SK-N-SH treated with all-trans-retinoic acid at 6 μM for 48 hours (cell line): ENCODE measurements at regions not wholly inside any gene's neighbourhood (a gene's known extent, or its start where the extent isn't known, plus 50 kb on each side); places are given as distances from the start of the nearest gene placed in this dataset.

Experiments used
- ATAC-seq: fragments of 200-7000 bp; cut with Tn5 transposase; 3 replicates; pipeline ENCODE4 v1.9.1; 2020; ENCODE audit warnings: mild to moderate bottlenecking, moderate library complexity
- ARNTL ChIP-seq: fragments of 450-650 bp; formaldehyde crosslinking; IDR thresholded peaks from 2 replicates; pipeline ENCODE4 v1.5.0; 2020; ENCODE audit warnings: low read depth, mild to moderate bottlenecking, moderate library complexity, borderline replicate concordance
- BACH2 ChIP-seq: fragments of 250-450 bp; sonication (Bioruptor Pico); IDR thresholded peaks from 2 replicates; pipeline ENCODE4 v1.9.0; 2021; ENCODE audit warnings: mild to moderate bottlenecking, borderline replicate concordance
- CSDC2 ChIP-seq: fragments of 250-450 bp; sonication (Bioruptor Pico); IDR thresholded peaks from 2 replicates; pipeline ENCODE4 v1.5.0; 2020; ENCODE audit warnings: mild to moderate bottlenecking, moderate library complexity
- ESRRG ChIP-seq: fragments of 250-450 bp; sonication (Bioruptor Pico); IDR thresholded peaks from 2 replicates; pipeline ENCODE4 v1.6.1; 2021; ENCODE audit warnings: mild to moderate bottlenecking
- GLIS3 ChIP-seq: fragments of 250-450 bp; sonication (Bioruptor Pico); IDR thresholded peaks from 2 replicates; pipeline ENCODE4 v1.5.0; 2020; ENCODE audit warnings: mild to moderate bottlenecking, moderate library complexity
- ISL1 ChIP-seq: fragments of 250-450 bp; sonication (Bioruptor Pico); IDR thresholded peaks from 2 replicates; pipeline ENCODE4 v2.1.2; 2022; ENCODE audit warnings: mild to moderate bottlenecking, moderate library complexity
- PPARA ChIP-seq: fragments of 250-450 bp; sonication (Bioruptor Pico); IDR thresholded peaks from 2 replicates; pipeline ENCODE4 v1.5.0; 2020; ENCODE audit warnings: mild to moderate bottlenecking, borderline replicate concordance
- RARB ChIP-seq: fragments of 250-450 bp; sonication (Bioruptor Pico); IDR thresholded peaks from 2 replicates; pipeline ENCODE4 v1.8.0; 2021; ENCODE audit warnings: mild to moderate bottlenecking, moderate library complexity
- SNAI2 ChIP-seq: fragments of 250-450 bp; sonication (Bioruptor Pico); IDR thresholded peaks from 2 replicates; pipeline ENCODE4 v1.5.0; 2020; ENCODE audit warnings: mild to moderate bottlenecking, moderate library complexity
- TCF4 ChIP-seq: fragments of 250-450 bp; sonication (Bioruptor Pico); IDR thresholded peaks from 2 replicates; pipeline ENCODE4 v1.8.0; 2021; ENCODE audit warnings: mild to moderate bottlenecking, moderate library complexity, borderline replicate concordance
- ZFP3 ChIP-seq: fragments of 250-450 bp; sonication (Bioruptor Pico); IDR thresholded peaks from 2 replicates; pipeline ENCODE4 v1.5.0; 2020; ENCODE audit warnings: mild to moderate bottlenecking, moderate library complexity
- ZFP30 ChIP-seq: fragments of 450-650 bp; formaldehyde crosslinking; IDR thresholded peaks from 2 replicates; pipeline ENCODE4 v1.5.0; 2022; ENCODE audit warnings: mild to moderate bottlenecking, moderate library complexity
- ZNF565 ChIP-seq: fragments of 450-650 bp; formaldehyde crosslinking; conservative IDR thresholded peaks from 2 replicates; pipeline ENCODE4 v1.5.0; 2020; ENCODE audit warnings: low read depth, mild to moderate bottlenecking, moderate library complexity
- ZNF70 ChIP-seq: fragments of 450-650 bp; formaldehyde crosslinking; IDR thresholded peaks from 2 replicates; pipeline ENCODE4 v1.5.0; 2020; ENCODE audit warnings: mild to moderate bottlenecking, moderate library complexity
- ZNF8 ChIP-seq: fragments of 450-650 bp; formaldehyde crosslinking; IDR thresholded peaks from 2 replicates; pipeline ENCODE4 v1.5.0; 2020; ENCODE audit warnings: mild to moderate bottlenecking, moderate library complexity
- TF ChIP-seq, protein P1 (sequence below): fragments of 250-450 bp; sonication (Bioruptor Pico); IDR thresholded peaks from 2 replicates; pipeline ENCODE4 v1.8.0; 2021; ENCODE audit warnings: low read depth, mild to moderate bottlenecking, moderate library complexity, borderline replicate concordance
- TF ChIP-seq, protein P2 (sequence below): fragments of 250-450 bp; sonication (Bioruptor Pico); IDR thresholded peaks from 2 replicates; pipeline ENCODE4 v1.5.1; 2021; ENCODE audit warnings: mild to moderate bottlenecking, moderate library complexity
- TF ChIP-seq, protein P3 (sequence below): fragments of 250-450 bp; sonication (Bioruptor Pico); IDR thresholded peaks from 2 replicates; pipeline ENCODE4 v1.5.0; 2020; ENCODE audit warnings: mild to moderate bottlenecking, moderate library complexity
- TF ChIP-seq, protein P4 (sequence below): fragments of 250-450 bp; sonication (Bioruptor Pico); IDR thresholded peaks from 2 replicates; pipeline ENCODE4 v1.5.1; 2020; ENCODE audit warnings: low read depth, mild to moderate bottlenecking, moderate library complexity

DNA sequence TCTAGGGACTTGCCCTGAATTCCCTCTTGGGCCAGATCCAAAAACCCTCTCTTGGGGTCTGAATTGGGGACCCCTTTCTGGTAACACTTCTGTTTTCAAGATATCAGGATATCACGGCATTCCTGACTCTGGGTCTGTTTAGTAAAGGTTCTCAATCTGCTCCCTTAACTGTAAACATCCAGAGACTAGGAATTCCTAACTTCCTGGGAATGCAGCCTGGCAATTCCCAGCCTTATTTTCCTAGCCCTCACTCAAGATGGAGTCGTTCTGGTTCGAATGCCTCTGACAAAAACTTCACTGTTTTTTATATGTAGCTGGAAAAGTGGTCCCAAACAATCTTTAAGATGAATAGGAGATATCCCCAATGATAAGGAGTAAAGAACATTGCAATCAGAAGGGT, 141.6 kb upstream of the XYLT1 start:
- no peak for TF ChIP-seq ARNTL
- no peak for TF ChIP-seq ZFP3 (CRISPR knock-in tag)
- no peak for TF ChIP-seq ISL1 (CRISPR knock-in tag)
- TF ChIP-seq ESRRG = no peak
- TF ChIP-seq SNAI2 = no peak
- TF ChIP-seq, protein P1, sequence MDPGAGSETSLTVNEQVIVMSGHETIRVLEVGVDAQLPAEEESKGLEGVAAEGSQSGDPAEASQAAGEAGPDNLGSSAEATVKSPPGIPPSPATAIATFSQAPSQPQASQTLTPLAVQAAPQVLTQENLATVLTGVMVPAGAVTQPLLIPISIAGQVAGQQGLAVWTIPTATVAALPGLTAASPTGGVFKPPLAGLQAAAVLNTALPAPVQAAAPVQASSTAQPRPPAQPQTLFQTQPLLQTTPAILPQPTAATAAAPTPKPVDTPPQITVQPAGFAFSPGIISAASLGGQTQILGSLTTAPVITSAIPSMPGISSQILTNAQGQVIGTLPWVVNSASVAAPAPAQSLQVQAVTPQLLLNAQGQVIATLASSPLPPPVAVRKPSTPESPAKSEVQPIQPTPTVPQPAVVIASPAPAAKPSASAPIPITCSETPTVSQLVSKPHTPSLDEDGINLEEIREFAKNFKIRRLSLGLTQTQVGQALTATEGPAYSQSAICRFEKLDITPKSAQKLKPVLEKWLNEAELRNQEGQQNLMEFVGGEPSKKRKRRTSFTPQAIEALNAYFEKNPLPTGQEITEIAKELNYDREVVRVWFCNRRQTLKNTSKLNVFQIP (CRISPR knock-in tag) = no peak
- TF ChIP-seq CSDC2 (CRISPR knock-in tag) = no peak
- TF ChIP-seq, protein P2, sequence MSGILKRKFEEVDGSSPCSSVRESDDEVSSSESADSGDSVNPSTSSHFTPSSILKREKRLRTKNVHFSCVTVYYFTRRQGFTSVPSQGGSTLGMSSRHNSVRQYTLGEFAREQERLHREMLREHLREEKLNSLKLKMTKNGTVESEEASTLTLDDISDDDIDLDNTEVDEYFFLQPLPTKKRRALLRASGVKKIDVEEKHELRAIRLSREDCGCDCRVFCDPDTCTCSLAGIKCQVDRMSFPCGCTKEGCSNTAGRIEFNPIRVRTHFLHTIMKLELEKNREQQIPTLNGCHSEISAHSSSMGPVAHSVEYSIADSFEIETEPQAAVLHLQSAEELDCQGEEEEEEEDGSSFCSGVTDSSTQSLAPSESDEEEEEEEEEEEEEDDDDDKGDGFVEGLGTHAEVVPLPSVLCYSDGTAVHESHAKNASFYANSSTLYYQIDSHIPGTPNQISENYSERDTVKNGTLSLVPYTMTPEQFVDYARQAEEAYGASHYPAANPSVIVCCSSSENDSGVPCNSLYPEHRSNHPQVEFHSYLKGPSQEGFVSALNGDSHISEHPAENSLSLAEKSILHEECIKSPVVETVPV = no peak
- TF ChIP-seq ZNF8 (CRISPR knock-in tag) = no peak
- TF ChIP-seq, protein P3, sequence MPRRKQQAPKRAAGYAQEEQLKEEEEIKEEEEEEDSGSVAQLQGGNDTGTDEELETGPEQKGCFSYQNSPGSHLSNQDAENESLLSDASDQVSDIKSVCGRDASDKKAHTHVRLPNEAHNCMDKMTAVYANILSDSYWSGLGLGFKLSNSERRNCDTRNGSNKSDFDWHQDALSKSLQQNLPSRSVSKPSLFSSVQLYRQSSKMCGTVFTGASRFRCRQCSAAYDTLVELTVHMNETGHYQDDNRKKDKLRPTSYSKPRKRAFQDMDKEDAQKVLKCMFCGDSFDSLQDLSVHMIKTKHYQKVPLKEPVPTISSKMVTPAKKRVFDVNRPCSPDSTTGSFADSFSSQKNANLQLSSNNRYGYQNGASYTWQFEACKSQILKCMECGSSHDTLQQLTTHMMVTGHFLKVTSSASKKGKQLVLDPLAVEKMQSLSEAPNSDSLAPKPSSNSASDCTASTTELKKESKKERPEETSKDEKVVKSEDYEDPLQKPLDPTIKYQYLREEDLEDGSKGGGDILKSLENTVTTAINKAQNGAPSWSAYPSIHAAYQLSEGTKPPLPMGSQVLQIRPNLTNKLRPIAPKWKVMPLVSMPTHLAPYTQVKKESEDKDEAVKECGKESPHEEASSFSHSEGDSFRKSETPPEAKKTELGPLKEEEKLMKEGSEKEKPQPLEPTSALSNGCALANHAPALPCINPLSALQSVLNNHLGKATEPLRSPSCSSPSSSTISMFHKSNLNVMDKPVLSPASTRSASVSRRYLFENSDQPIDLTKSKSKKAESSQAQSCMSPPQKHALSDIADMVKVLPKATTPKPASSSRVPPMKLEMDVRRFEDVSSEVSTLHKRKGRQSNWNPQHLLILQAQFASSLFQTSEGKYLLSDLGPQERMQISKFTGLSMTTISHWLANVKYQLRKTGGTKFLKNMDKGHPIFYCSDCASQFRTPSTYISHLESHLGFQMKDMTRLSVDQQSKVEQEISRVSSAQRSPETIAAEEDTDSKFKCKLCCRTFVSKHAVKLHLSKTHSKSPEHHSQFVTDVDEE = no peak
- TF ChIP-seq PPARA (CRISPR knock-in tag) = no peak
- TF ChIP-seq BACH2 (CRISPR knock-in tag) = no peak
- no peak for TF ChIP-seq ZFP30 (CRISPR knock-in tag)
- TF ChIP-seq TCF4 (CRISPR knock-in tag) = no peak
- TF ChIP-seq ZNF565 (CRISPR knock-in tag) = no peak
- TF ChIP-seq, all 23 proteins: peak for 0
- ATAC-seq = no peak

DNA sequence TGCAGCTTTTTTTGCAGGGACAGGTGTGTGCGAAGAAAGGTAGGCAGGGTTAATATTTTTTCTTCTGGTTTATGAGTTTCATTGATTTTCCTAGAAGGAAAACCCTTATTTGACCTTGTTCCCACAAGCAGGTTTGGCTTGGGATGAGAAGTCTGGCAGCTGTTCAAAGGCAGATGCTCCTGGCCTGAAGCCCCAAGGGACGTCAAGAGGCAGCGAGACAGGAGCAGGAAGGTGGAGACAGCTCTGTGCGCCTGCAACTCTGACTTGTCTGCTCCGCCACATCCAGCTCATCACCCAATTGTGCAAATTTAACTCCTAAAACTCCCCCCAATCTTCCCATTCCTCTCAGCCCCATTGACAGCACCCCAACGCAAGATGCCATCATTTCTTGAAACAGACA, 136.8 kb upstream of the XYLT1 start:
- TF ChIP-seq ARNTL (no peak), ESRRG (no peak), ZNF70 (CRISPR knock-in tag) (no peak), ZNF565 (CRISPR knock-in tag) (no peak), RARB (CRISPR knock-in tag) (no peak), GLIS3 (no peak), ZFP3 (CRISPR knock-in tag) (no peak), ZFP30 (CRISPR knock-in tag) (no peak), CSDC2 (CRISPR knock-in tag) (no peak), TCF4 (CRISPR knock-in tag) (no peak), SNAI2 (no peak)
- TF ChIP-seq, protein P3 = no peak
- TF ChIP-seq, protein P2 = no peak
- TF ChIP-seq, protein P4, sequence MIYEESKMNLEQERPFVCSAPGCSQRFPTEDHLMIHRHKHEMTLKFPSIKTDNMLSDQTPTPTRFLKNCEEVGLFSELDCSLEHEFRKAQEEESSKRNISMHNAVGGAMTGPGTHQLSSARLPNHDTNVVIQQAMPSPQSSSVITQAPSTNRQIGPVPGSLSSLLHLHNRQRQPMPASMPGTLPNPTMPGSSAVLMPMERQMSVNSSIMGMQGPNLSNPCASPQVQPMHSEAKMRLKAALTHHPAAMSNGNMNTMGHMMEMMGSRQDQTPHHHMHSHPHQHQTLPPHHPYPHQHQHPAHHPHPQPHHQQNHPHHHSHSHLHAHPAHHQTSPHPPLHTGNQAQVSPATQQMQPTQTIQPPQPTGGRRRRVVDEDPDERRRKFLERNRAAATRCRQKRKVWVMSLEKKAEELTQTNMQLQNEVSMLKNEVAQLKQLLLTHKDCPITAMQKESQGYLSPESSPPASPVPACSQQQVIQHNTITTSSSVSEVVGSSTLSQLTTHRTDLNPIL (CRISPR knock-in tag) = no peak
- ATAC-seq = peak; percentile 21; the same call in 1 of the 3 replicates
